Neural progenitor cell (in vitro differentiated cells): ENCODE measurements at regions not wholly inside any gene's neighbourhood (a gene's known extent, or its start where the extent isn't known, plus 50 kb on each side); places are given as distances from the start of the nearest gene placed in this dataset.
"Not testable (repeated sequence)": the region's sequence is repeated elsewhere in the genome, so short reads cannot be mapped to it uniquely, and the experiment has no call there.

Experiments
- EZH2 ChIP-seq: fragments of 200-600 bp; sonication (generic); IDR thresholded peaks from 2 replicates; pipeline ENCODE4 v1.6.1; 2017; ENCODE audit warnings: antibody characterized with exemption, mild to moderate bottlenecking, moderate library complexity
- TF ChIP-seq, protein P1 (sequence below): fragments of 200-600 bp; sonication (generic); IDR thresholded peaks from 2 replicates; pipeline ENCODE4 v1.5.1; 2017; ENCODE audit warnings: antibody characterized with exemption, mild to moderate bottlenecking

DNA sequence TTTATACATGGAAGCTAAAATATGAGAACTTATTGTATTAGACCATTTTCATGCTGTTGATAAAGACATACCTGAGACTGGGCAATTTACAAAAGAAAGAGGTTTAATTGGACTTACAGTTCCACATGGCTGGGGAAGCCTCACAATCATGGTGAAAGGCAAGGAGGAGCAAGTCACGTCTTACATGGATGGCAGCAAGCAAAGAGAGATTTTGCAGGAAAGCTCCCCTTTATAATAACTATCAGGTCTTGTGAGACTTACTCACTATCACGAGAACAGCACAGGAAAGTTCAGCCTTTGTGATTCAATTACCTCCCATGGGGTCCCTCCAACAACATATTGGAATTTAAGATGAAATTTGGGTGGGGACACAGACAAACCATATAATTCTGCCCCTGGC, 740.1 kb upstream of the NECTIN3 start:
- TF ChIP-seq, protein P1, sequence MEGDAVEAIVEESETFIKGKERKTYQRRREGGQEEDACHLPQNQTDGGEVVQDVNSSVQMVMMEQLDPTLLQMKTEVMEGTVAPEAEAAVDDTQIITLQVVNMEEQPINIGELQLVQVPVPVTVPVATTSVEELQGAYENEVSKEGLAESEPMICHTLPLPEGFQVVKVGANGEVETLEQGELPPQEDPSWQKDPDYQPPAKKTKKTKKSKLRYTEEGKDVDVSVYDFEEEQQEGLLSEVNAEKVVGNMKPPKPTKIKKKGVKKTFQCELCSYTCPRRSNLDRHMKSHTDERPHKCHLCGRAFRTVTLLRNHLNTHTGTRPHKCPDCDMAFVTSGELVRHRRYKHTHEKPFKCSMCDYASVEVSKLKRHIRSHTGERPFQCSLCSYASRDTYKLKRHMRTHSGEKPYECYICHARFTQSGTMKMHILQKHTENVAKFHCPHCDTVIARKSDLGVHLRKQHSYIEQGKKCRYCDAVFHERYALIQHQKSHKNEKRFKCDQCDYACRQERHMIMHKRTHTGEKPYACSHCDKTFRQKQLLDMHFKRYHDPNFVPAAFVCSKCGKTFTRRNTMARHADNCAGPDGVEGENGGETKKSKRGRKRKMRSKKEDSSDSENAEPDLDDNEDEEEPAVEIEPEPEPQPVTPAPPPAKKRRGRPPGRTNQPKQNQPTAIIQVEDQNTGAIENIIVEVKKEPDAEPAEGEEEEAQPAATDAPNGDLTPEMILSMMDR, result not testable (repeated sequence)
- TF ChIP-seq EZH2, result not testable (repeated sequence)
